Renal cortex interstitium (tissue), 11 donors: ENCODE measurements at regions not wholly inside any gene's neighbourhood (a gene's known extent, or its start where the extent isn't known, plus 50 kb on each side); places are given as distances from the start of the nearest gene placed in this dataset.
"Not testable (repeated sequence)": the region's sequence is repeated elsewhere in the genome, so short reads cannot be mapped to it uniquely, and the experiment has no call there.

Experiments used
- DNase-seq, 11 donors: peaks; one replicate each; pipeline ENCODE4 v3.0.0-alpha.2; 2013; ENCODE audit warnings: low read depth in 9 of 11, low spot score in 4 of 11; ENCODE audit errors: extremely low read depth in 1 of 11

DNA sequence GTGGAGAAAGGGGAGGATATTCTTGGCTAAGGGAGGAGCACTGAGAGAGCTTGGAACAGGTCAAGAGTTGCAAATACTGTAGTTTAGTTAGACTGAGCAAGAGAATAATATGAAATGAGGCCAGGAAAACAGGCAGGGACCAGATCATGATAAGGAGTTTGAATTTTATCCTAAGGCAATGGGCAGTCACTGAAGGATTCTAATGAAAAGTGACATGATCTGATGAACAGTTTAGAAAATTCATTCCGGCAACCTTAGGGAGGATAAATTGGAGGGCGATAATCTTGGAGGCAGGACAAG lies 276.1 kb downstream of the PLK2 start:
- DNase-seq = no peak

DNA sequence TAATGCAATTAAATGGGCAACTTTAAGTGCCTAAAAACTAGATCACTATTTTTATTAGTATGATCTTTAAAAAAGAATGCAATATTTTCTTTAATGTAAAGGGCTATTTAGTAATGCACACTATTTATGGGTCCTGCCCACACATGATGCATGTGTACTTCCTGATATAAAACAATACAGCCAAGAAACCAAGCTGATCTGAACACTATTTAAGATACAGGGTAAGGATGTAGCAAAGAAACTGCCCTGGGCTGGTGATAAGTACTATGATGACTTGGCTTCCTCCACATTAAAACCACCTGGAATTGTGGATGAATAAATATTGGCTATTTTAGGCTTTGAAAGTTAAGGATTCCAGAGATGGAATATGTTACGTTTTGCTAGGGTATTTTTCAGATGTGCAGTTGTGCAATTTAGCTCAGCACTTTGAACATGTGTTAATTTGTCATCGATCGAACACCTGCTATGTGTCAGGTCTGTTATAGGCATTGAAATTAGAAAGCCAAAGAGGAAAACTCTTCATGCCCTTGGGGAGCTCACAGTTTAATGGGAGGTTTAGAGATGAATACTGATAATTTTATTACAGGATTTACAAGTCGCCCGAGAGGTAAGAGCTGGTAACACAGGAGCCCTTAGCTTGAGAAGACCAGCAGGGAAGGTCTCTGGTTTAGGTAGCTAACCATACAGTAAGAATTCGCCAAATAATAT lies 276.7 kb downstream of the PLK2 start:
- no peak for DNase-seq

GRCh38 chr5:58182287-58182841 lies 277.5 kb downstream of the PLK2 start:
- DNase-seq = no peak

DNA sequence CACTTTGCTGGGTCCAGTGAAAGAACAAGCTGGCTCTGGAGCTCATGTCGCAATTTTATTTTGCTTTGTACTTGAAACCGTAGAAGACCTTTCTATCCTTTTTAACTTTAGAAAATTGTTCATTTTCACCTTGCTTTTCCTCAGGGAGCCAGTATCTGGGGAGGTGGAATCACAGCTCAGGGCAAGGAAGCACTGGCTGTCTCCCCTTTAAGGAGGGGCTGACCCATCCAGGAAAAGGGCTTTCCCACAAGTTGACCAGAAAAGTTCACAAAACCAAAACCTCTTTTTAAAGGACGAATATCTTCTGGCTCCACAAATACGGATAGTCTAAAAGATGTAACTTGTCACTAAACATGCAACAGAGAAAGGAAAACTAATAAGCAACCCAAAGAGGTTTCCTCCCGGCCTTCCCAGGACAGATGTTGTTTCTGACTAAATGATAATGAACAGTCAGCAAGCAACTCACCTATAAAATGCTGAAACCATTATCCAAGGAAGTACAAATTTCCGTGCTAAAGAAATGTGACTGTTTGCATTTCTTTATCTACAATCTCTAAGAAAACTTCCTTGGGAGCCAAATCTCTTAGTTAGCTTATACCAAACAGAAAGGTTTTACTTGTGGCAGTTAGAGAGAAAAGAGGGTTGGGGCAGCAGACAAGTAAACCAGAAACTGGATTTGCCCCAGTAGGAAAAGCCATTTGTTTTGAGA lies 278.2 kb downstream of the PLK2 start:
- no peak for DNase-seq

DNA sequence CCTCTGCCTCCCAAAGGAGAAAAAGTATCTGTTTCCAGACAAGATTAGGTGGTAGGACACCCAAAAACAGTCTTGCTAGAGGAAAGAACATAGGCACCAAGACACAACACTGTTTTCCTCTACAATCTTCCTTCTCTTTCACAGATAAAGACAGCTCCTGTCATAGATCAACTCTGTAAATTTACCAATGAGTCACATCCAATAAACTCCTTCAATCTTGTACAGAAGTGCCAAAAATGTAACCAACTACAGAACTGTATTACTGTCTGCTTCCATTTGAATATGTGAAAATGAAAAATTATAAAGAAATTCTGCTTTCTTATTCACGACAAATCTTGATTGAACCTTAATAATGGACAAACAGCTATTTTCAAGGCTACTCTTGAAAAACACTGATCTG lies 286.9 kb downstream of the PLK2 start:
- DNase-seq = no peak

DNA sequence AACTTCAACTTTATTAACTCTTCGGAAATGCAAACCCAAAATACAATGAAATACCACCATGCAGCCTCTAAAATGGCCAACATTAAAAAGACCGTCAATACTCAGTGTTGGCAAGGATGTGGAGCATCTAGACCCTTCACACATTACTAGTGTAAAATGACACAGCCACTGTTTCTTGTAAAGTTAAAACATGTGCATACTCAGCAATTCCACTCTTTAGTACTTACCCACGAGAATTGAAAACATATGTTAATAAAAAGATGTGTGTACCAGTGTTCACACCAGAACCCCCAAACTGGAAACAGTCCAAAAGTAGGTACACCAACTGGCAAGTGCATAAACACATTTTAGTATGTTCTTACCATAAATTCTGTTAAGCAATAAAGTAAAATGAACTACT lies 294.7 kb downstream of the PLK2 start:
- DNase-seq = no peak

DNA sequence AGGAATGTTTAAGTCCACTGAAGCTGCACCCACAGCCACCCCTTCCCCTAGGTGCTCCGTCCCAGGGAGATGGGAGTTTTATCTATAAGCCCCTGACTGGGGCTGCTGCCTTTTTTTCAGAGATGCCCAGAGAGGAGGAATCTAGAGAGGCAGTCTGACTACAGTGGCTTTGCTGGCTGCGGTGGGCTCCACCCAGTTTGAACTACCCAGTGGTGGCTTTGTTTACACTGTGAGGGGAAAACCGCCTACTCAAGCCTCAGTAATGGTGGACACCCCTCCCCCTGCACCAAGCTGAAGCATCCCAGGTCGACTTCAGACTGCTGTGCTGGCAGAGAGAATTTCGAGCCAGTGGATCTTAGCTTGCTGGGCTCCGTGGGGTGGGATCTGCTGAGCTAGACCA lies 298.0 kb downstream of the PLK2 start:
- not testable (repeated sequence) for DNase-seq

DNA sequence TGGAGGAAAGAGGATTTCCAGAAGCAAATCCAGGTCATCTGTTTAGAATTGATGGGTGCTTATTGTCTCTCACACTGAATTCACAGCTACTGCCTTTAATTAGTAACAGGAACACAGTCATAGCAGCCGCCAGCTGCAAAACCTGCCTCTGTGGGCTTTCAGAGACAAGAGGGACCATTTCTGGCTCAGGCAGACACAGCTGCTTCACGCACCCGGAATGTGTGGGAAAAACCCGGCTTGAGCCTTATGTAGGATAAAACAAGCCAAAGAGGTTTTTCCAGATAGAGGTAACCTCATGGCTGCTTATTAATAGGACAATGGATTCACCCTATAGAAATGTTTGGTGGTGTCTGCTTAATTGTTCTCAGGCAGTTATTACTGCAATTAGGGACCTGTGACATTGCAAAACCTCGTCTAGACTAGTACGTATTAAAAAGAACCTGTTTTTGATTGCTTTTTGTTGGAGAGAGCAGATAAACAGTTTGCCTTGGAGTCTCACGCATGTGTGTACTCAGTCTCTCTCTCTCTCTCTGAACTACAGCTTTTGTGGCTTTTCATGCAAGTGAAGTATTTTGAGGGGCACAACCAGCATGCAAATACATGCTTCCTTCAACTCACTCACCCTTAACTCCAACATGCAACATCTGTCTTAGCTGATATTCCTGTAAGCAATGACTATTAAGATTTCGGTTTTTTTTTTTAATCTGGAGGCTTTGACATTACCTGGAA lies 302.7 kb downstream of the PLK2 start:
- DNase-seq = no peak

GRCh38 chr5:58156361-58156760 lies 303.5 kb downstream of the PLK2 start:
- no peak for DNase-seq

GRCh38 chr5:58153255-58153654 lies 306.6 kb downstream of the PLK2 start:
- no peak for DNase-seq

DNA sequence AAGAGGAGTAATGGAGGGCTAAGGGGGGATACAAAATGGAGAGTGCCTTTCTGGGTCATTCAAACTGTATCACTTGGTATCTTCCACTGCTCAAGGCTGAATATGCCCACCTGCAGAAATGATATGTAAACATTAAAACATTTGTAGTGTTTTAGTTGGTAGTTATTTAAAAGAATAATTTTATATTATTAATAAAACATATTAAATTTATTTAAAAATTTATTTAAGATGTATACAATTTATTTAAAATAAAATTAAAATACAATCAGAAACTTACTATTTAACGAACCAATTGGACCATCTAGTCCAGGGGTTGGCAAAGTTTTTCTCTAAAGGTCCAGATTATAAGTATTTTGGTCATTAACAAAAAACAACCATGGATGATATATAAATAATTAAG lies 308.5 kb downstream of the PLK2 start:
- no peak for DNase-seq

DNA sequence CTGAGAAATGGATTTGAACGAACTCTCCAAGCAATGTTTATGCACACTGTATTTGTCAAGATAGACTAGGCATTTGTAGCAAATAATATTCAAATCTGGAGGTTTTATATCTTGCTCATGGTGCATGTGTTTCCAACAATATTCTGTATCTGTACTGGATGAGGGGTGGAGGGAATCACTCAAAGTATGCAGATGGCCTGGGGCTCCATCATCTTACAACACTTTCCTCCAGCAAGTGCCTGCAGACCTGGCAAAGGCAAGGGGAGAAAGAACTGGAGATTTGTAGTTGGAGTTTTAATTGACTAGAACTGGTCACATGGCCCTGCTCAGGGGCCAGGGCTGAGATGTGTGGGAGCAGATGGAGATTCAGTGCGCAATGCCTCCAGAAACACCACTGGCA lies 309.0 kb downstream of the PLK2 start:
- DNase-seq = no peak

GRCh38 chr5:58149746-58150145 lies 310.1 kb downstream of the PLK2 start:
- no peak for DNase-seq

DNA sequence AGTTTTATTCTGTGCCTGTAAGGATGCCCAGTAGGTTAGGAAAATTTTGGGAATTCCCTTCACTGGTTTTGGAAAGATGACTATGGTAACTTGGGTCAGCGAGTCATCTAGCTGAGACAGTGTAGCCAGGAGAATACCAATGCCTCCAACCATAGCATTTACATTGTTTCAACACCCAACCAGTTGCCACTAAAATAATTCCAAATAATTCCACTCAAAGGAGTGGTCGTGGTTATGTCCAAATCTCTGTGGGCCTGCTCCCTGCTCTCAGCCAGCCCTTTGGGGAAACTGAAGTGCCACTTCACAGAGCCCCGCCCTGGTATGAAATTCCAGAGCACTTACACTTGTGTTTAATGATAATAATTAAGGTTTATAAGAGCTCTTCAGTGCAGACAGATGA lies 310.5 kb downstream of the PLK2 start:
- DNase-seq = no peak

DNA sequence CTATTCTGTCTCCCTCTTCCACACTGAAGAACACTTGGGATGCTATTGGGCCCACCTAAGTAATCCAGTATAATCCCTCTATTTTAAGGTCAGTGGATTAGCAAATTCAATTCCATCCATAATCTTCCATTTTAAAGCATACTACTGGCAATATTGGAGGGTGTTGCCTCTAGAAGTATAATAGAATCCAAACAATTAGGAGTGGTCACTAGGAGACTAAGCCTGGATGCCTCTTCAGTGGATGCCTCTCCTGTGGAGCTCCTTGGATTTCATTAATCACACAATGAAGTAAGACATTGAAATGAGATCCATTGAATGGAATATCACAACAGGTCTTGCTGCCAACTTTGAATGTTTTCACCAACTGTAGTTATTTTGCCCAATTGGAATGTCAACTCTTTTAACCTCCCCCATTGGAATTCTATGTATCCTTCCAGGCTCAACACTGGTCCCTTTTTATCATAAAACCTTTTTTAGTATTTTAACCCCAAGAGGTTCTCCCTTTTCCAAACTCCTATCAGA lies 311.6 kb downstream of the PLK2 start:
- DNase-seq = no peak

DNA sequence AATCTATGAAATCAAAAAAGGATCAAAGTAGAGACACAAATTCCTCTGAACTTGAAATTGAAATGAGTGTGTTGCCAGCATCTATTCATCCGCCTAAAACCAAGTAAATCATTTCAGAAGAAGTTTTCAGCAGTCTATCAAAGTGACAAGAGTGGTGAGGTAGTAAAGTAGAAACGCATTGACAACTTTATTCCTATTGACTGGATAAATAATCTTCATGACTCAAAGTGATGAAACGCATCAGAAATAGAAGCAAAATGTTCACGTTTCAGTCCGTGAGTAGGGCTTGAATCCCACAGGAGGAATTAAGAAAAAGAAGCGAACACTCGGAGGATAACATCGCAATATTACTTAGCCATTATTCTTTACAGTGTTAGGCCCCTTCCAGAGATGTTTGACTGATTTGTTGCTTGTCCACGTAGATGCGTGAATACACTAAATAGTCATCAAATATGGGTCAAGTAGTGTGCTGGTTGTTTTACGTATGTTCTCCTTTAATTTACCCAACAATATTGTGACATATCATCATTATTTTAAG lies 314.4 kb downstream of the PLK2 start:
- no peak for DNase-seq

GRCh38 chr5:58143727-58144126 lies 316.2 kb downstream of the PLK2 start:
- no peak for DNase-seq

- DNase-seq = no peak
These were observed 316.7 kb downstream of the PLK2 start for GRCh38 chr5:58143181-58143580.

- no peak for DNase-seq
These were observed 321.1 kb downstream of the PLK2 start for GRCh38 chr5:58138791-58139190.

DNA sequence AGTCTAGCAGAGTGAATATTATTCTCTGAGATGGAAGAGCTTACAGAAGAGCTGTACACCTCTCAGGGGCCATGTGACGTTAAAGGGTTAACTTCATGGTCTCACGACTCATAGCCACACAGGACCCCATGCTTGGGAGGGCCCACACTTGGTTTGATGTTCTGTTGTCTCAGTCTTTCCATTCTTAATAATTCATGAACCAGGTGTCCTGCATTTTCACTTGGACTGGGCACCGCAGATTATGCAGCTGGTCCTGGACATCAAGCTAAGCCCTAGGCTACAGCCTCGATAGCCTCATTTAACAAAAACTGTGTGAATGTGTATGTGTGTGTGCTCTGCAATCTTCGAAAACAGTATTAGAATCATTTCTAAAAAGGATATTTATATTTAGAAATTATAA lies 323.5 kb downstream of the PLK2 start:
- DNase-seq = no peak
